ENCODE measurements at regions not wholly inside any gene's neighbourhood (a gene's known extent, or its start where the extent isn't known, plus 50 kb on each side); places are given as distances from the start of the nearest gene placed in this dataset.

GRCh38 chr10:23780331-23780730, 341.5 kb downstream of the OTUD1 start:
- no peaks in the 10 kb centered on the region for H4K20me1 ChIP-seq (ENCODE audit: insufficient read depth)
- H3K9ac ChIP-seq (ENCODE audit: low read length): no peak overlapping the region
- H3K79me2 ChIP-seq (replicated peaks; ENCODE audit: insufficient read depth, low read length): no peaks in the 10 kb centered on the region
- no peak overlapping the region for H2AFZ ChIP-seq (ENCODE audit: low read depth, low read length)
- no peak for TF ChIP-seq MXI1 (conservative IDR thresholded peaks at IDR 0.05; ENCODE audit: poor library complexity, severe bottlenecking)
- no peak for TF ChIP-seq EP300 (conservative IDR thresholded peaks at IDR 0.05; ENCODE audit: poor library complexity, severe bottlenecking)
- TF ChIP-seq CTCF (IDR thresholded peaks at IDR 0.05; ENCODE audit: poor library complexity, severe bottlenecking): no peak
- TF ChIP-seq RAD21 (conservative IDR thresholded peaks at IDR 0.05): no peak
- no peak for TF ChIP-seq TAF1 (IDR thresholded peaks at IDR 0.05; ENCODE audit: low read depth)
- TF ChIP-seq EZH2 (IDR thresholded peaks at IDR 0.05; ENCODE audit: borderline replicate concordance, insufficient read depth, low read length, poor library complexity, severe bottlenecking): no peak
- TF ChIP-seq SMC3 (conservative IDR thresholded peaks at IDR 0.05; ENCODE audit: poor library complexity): no peak
- no peak for TF ChIP-seq POLR2AphosphoS5 (IDR thresholded peaks at IDR 0.05)
- TF ChIP-seq, protein P1, sequence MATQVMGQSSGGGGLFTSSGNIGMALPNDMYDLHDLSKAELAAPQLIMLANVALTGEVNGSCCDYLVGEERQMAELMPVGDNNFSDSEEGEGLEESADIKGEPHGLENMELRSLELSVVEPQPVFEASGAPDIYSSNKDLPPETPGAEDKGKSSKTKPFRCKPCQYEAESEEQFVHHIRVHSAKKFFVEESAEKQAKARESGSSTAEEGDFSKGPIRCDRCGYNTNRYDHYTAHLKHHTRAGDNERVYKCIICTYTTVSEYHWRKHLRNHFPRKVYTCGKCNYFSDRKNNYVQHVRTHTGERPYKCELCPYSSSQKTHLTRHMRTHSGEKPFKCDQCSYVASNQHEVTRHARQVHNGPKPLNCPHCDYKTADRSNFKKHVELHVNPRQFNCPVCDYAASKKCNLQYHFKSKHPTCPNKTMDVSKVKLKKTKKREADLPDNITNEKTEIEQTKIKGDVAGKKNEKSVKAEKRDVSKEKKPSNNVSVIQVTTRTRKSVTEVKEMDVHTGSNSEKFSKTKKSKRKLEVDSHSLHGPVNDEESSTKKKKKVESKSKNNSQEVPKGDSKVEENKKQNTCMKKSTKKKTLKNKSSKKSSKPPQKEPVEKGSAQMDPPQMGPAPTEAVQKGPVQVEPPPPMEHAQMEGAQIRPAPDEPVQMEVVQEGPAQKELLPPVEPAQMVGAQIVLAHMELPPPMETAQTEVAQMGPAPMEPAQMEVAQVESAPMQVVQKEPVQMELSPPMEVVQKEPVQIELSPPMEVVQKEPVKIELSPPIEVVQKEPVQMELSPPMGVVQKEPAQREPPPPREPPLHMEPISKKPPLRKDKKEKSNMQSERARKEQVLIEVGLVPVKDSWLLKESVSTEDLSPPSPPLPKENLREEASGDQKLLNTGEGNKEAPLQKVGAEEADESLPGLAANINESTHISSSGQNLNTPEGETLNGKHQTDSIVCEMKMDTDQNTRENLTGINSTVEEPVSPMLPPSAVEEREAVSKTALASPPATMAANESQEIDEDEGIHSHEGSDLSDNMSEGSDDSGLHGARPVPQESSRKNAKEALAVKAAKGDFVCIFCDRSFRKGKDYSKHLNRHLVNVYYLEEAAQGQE (IDR thresholded peaks at IDR 0.05; ENCODE audit: borderline replicate concordance): no peak
- no peak overlapping the region for H3K4me2 ChIP-seq (ENCODE audit: low read length)
- no peaks in the 10 kb centered on the region for H3K9me3 ChIP-seq (ENCODE audit: low read length)
- no peaks in the 10 kb centered on the region for H3K27me3 ChIP-seq (ENCODE audit: insufficient read depth, low read depth, low read length)
- H3K36me3 ChIP-seq (ENCODE audit: insufficient read depth, low read length): no peaks in the 10 kb centered on the region
- H3F3A ChIP-seq (ENCODE audit: insufficient read depth, low read length, poor library complexity, severe bottlenecking): no peaks in the 10 kb centered on the region
- no peaks in the 10 kb centered on the region for H3K9me2 ChIP-seq (ENCODE audit: insufficient read depth, low read length)
- no peak overlapping the region for H3K27ac ChIP-seq (ENCODE audit: low read length)
- no peak overlapping the region for H3K4me3 ChIP-seq (ENCODE audit: low read length)

DNA sequence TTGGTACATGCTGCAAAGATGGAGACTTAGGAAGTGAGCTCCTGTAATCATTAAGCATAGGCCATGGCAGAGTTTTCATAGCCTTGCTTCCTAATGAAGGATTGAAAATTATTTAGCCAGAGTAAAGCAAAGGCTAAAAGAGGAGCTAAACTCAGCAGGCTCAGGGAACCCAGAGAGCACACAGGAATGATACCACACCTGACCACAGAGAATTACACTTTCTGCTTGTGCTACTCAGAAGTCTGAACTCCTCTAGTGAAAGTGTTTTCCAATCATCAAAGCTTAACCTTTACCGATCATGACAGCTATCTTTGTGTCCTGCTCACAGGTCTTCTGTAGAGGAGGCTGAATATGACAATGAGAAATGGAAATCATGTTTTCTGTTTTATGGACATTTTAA, 347.7 kb downstream of the OTUD1 start:
- Histone ChIP-seq H3K9me2 (ENCODE audit: insufficient read depth, low read length) (no peaks in the 10 kb centered on the region), H3K27ac (ENCODE audit: low read length) (no peak overlapping the region), H3K4me2 (ENCODE audit: low read length) (no peak overlapping the region), H3F3A (ENCODE audit: insufficient read depth, low read length, poor library complexity, severe bottlenecking) (no peaks in the 10 kb centered on the region), H3K27me3 (ENCODE audit: insufficient read depth, low read depth, low read length) (no peaks in the 10 kb centered on the region), H4K20me1 (ENCODE audit: insufficient read depth) (no peaks in the 10 kb centered on the region), H3K9ac (ENCODE audit: low read length) (no peak overlapping the region), H3K79me2 (replicated peaks; ENCODE audit: insufficient read depth, low read length) (no peaks in the 10 kb centered on the region), H3K36me3 (ENCODE audit: insufficient read depth, low read length) (no peaks in the 10 kb centered on the region), H3K9me3 (ENCODE audit: low read length) (no peaks in the 10 kb centered on the region), H3K4me3 (ENCODE audit: low read length) (no peak overlapping the region), H2AFZ (ENCODE audit: low read depth, low read length) (no peak overlapping the region)
- no peak for TF ChIP-seq RAD21 (conservative IDR thresholded peaks at IDR 0.05)
- TF ChIP-seq SMC3 (conservative IDR thresholded peaks at IDR 0.05; ENCODE audit: poor library complexity): no peak
- TF ChIP-seq TAF1 (IDR thresholded peaks at IDR 0.05; ENCODE audit: low read depth): no peak
- TF ChIP-seq MXI1 (conservative IDR thresholded peaks at IDR 0.05; ENCODE audit: poor library complexity, severe bottlenecking): no peak
- no peak for TF ChIP-seq POLR2AphosphoS5 (IDR thresholded peaks at IDR 0.05)
- TF ChIP-seq EZH2 (IDR thresholded peaks at IDR 0.05; ENCODE audit: borderline replicate concordance, insufficient read depth, low read length, poor library complexity, severe bottlenecking): no peak
- TF ChIP-seq CTCF (IDR thresholded peaks at IDR 0.05; ENCODE audit: poor library complexity, severe bottlenecking): no peak
- TF ChIP-seq EP300 (conservative IDR thresholded peaks at IDR 0.05; ENCODE audit: poor library complexity, severe bottlenecking): no peak
- TF ChIP-seq, protein P1 (IDR thresholded peaks at IDR 0.05; ENCODE audit: borderline replicate concordance): no peak

Measured in neural cell (in vitro differentiated cells).